ENCODE measurements at regions not wholly inside any gene's neighbourhood (a gene's known extent, or its start where the extent isn't known, plus 50 kb on each side); places are given as distances from the start of the nearest gene placed in this dataset.
"Not testable (repeated sequence)": the region's sequence is repeated elsewhere in the genome, so short reads cannot be mapped to it uniquely, and the experiment has no call there.

GRCh38 chr10:59975918-59976317 is 69.6 kb upstream of the CCDC6 start:
- H3K4me3 ChIP-seq (ENCODE audit: low read length in 2 of 2); H3K79me1 ChIP-seq (ENCODE audit: low read depth, low read length); H2AK5ac ChIP-seq (ENCODE audit: low read depth, low read length); H3K36me3 ChIP-seq (replicated peaks in 1 of 2; ENCODE audit: control insufficient read depth in 2 of 2, insufficient read depth in 2 of 2, low read length in 2 of 2); H4K8ac ChIP-seq (ENCODE audit: low read depth, low read length); H3K9me3 ChIP-seq (replicated peaks in 1 of 2; ENCODE audit: control insufficient read depth in 2 of 2, insufficient read depth in 1 of 2, low read depth in 1 of 2, low read length in 2 of 2); H3K18ac ChIP-seq (ENCODE audit: low read length); DNase-seq (ENCODE audit: low spot score); H3K4me2 ChIP-seq (ENCODE audit: insufficient read depth, low read length, poor library complexity, severe bottlenecking); H2BK12ac ChIP-seq (ENCODE audit: low read length); H3K9ac ChIP-seq (ENCODE audit: low read depth, low read length, poor library complexity); H3K27me3 ChIP-seq (ENCODE audit: control insufficient read depth in 3 of 3, insufficient read depth in 3 of 3, low read depth in 1 of 3, low read length in 3 of 3); H2BK15ac ChIP-seq (ENCODE audit: low read length); H3K4ac ChIP-seq (ENCODE audit: low read length); H4K91ac ChIP-seq (ENCODE audit: low read depth, low read length, poor library complexity); H3K23ac ChIP-seq (ENCODE audit: low read depth, low read length, poor library complexity); H3K4me1 ChIP-seq (ENCODE audit: control insufficient read depth in 2 of 2, insufficient read depth in 1 of 2, low read depth in 1 of 2, low read length in 2 of 2); H2AFZ ChIP-seq (ENCODE audit: low read length); H3K14ac ChIP-seq (ENCODE audit: low read length); H3K27ac ChIP-seq (replicated peaks; ENCODE audit: low read length); H2BK5ac ChIP-seq (ENCODE audit: low read length); H2BK120ac ChIP-seq (ENCODE audit: low read depth, low read length): not testable (repeated sequence)
- no CpG with 5 or more reads among the region's 1 CpG for WGBS, 2 donors (ENCODE audit: extremely low coverage in 2 of 2, insufficient read length in 2 of 2, insufficient replicate concordance in 1 of 2)

- Histone ChIP-seq H3K23ac (ENCODE audit: low read depth, low read length, poor library complexity) (no peak overlapping the region), H2BK15ac (ENCODE audit: low read length) (no peak overlapping the region), H3K27me3 (ENCODE audit: control insufficient read depth in 3 of 3, insufficient read depth in 3 of 3, low read depth in 1 of 3, low read length in 3 of 3) (peaks cover 0 to 1% (median 0%) of the 10 kb centered on the region in 3 experiments), H4K91ac (ENCODE audit: low read depth, low read length, poor library complexity) (no peak overlapping the region), H2BK120ac (ENCODE audit: low read depth, low read length) (no peak overlapping the region), H3K4me3 (ENCODE audit: low read length in 2 of 2) (no peak overlapping the region), H3K79me1 (ENCODE audit: low read depth, low read length) (no peaks in the 10 kb centered on the region), H3K9ac (ENCODE audit: low read depth, low read length, poor library complexity) (no peak overlapping the region), H3K36me3 (replicated peaks in 1 of 2; ENCODE audit: control insufficient read depth in 2 of 2, insufficient read depth in 2 of 2, low read length in 2 of 2) (no peaks in the 10 kb centered on the region), H3K4me1 (ENCODE audit: control insufficient read depth in 2 of 2, insufficient read depth in 1 of 2, low read depth in 1 of 2, low read length in 2 of 2) (peaks cover 0 to 4% of the 10 kb centered on the region in 2 donors), H4K8ac (ENCODE audit: low read depth, low read length) (no peak overlapping the region), H2AK5ac (ENCODE audit: low read depth, low read length) (no peak overlapping the region), H3K4me2 (ENCODE audit: insufficient read depth, low read length, poor library complexity, severe bottlenecking) (no peak overlapping the region), H3K18ac (ENCODE audit: low read length) (no peak overlapping the region), H3K9me3 (replicated peaks in 1 of 2; ENCODE audit: control insufficient read depth in 2 of 2, insufficient read depth in 1 of 2, low read depth in 1 of 2, low read length in 2 of 2) (no peaks in the 10 kb centered on the region), H3K27ac (replicated peaks; ENCODE audit: low read length) (no peak overlapping the region), H2AFZ (ENCODE audit: low read length) (peak overlapping the region; percentile 58), H2BK12ac (ENCODE audit: low read length) (no peak overlapping the region), H3K14ac (ENCODE audit: low read length) (no peak overlapping the region), H2BK5ac (ENCODE audit: low read length) (no peak overlapping the region), H3K4ac (ENCODE audit: low read length) (no peak overlapping the region)
- no peak for DNase-seq (ENCODE audit: low spot score)
- no CpG with 5 or more reads among the region's 1 CpG for WGBS, 2 donors (ENCODE audit: extremely low coverage in 2 of 2, insufficient read length in 2 of 2, insufficient replicate concordance in 1 of 2)
Observed at GRCh38 chr10:59971915-59972314, 65.6 kb upstream of the CCDC6 start.

GRCh38 chr10:59970396-59971368 is 64.3 kb upstream of the CCDC6 start:
- Histone ChIP-seq H3K4ac (ENCODE audit: low read length) (no peak overlapping the region), H3K4me2 (ENCODE audit: insufficient read depth, low read length, poor library complexity, severe bottlenecking) (no peak overlapping the region), H3K27ac (replicated peaks; ENCODE audit: low read length) (no peak overlapping the region), H3K4me3 (ENCODE audit: low read length in 2 of 2) (no peak overlapping the region), H3K79me1 (ENCODE audit: low read depth, low read length) (no peaks in the 10 kb centered on the region), H3K9ac (ENCODE audit: low read depth, low read length, poor library complexity) (no peak overlapping the region), H4K91ac (ENCODE audit: low read depth, low read length, poor library complexity) (no peak overlapping the region), H2BK12ac (ENCODE audit: low read length) (no peak overlapping the region), H3K14ac (ENCODE audit: low read length) (no peak overlapping the region), H3K36me3 (replicated peaks in 1 of 2; ENCODE audit: control insufficient read depth in 2 of 2, insufficient read depth in 2 of 2, low read length in 2 of 2) (no peaks in the 10 kb centered on the region), H4K8ac (ENCODE audit: low read depth, low read length) (no peak overlapping the region), H2AK5ac (ENCODE audit: low read depth, low read length) (no peak overlapping the region), H2AFZ (ENCODE audit: low read length) (no peak overlapping the region), H3K27me3 (ENCODE audit: control insufficient read depth in 3 of 3, insufficient read depth in 3 of 3, low read depth in 1 of 3, low read length in 3 of 3) (peaks cover 0 to 2% (median 0%) of the 10 kb centered on the region in 3 experiments), H3K23ac (ENCODE audit: low read depth, low read length, poor library complexity) (no peak overlapping the region), H2BK15ac (ENCODE audit: low read length) (no peak overlapping the region), H3K4me1 (ENCODE audit: control insufficient read depth in 2 of 2, insufficient read depth in 1 of 2, low read depth in 1 of 2, low read length in 2 of 2) (peaks cover 0 to 5% of the 10 kb centered on the region in 2 donors), H3K18ac (ENCODE audit: low read length) (no peak overlapping the region), H2BK120ac (ENCODE audit: low read depth, low read length) (no peak overlapping the region), H2BK5ac (ENCODE audit: low read length) (no peak overlapping the region), H3K9me3 (replicated peaks in 1 of 2; ENCODE audit: control insufficient read depth in 2 of 2, insufficient read depth in 1 of 2, low read depth in 1 of 2, low read length in 2 of 2) (no peaks in the 10 kb centered on the region)
- DNase-seq (ENCODE audit: low spot score): no peak
- no CpG with 5 or more reads among the region's 5 CpGs for WGBS, 2 donors (ENCODE audit: extremely low coverage in 2 of 2, insufficient read length in 2 of 2, insufficient replicate concordance in 1 of 2)

GRCh38 chr10:59968705-59969104 is 62.3 kb upstream of the CCDC6 start:
- Histone ChIP-seq H2BK15ac (ENCODE audit: low read length) (no peak overlapping the region), H2BK12ac (ENCODE audit: low read length) (no peak overlapping the region), H3K9ac (ENCODE audit: low read depth, low read length, poor library complexity) (no peak overlapping the region), H3K18ac (ENCODE audit: low read length) (no peak overlapping the region), H3K79me1 (ENCODE audit: low read depth, low read length) (no peaks in the 10 kb centered on the region), H3K36me3 (replicated peaks in 1 of 2; ENCODE audit: control insufficient read depth in 2 of 2, insufficient read depth in 2 of 2, low read length in 2 of 2) (no peaks in the 10 kb centered on the region), H4K91ac (ENCODE audit: low read depth, low read length, poor library complexity) (no peak overlapping the region), H2AFZ (ENCODE audit: low read length) (no peak overlapping the region), H3K4me2 (ENCODE audit: insufficient read depth, low read length, poor library complexity, severe bottlenecking) (no peak overlapping the region), H3K4me1 (ENCODE audit: control insufficient read depth in 2 of 2, insufficient read depth in 1 of 2, low read depth in 1 of 2, low read length in 2 of 2) (peaks cover 0 to 6% of the 10 kb centered on the region in 2 donors), H3K27ac (replicated peaks; ENCODE audit: low read length) (no peak overlapping the region), H2AK5ac (ENCODE audit: low read depth, low read length) (no peak overlapping the region), H4K8ac (ENCODE audit: low read depth, low read length) (no peak overlapping the region), H3K23ac (ENCODE audit: low read depth, low read length, poor library complexity) (no peak overlapping the region), H2BK120ac (ENCODE audit: low read depth, low read length) (no peak overlapping the region), H3K14ac (ENCODE audit: low read length) (no peak overlapping the region), H3K9me3 (replicated peaks in 1 of 2; ENCODE audit: control insufficient read depth in 2 of 2, insufficient read depth in 1 of 2, low read depth in 1 of 2, low read length in 2 of 2) (no peaks in the 10 kb centered on the region), H2BK5ac (ENCODE audit: low read length) (no peak overlapping the region), H3K4ac (ENCODE audit: low read length) (no peak overlapping the region), H3K27me3 (ENCODE audit: control insufficient read depth in 3 of 3, insufficient read depth in 3 of 3, low read depth in 1 of 3, low read length in 3 of 3) (peaks cover 0 to 2% (median 0%) of the 10 kb centered on the region in 3 experiments), H3K4me3 (ENCODE audit: low read length in 2 of 2) (no peak overlapping the region)
- DNase-seq (ENCODE audit: low spot score): no peak
- no CpG with 5 or more reads among the region's 2 CpGs for WGBS, 2 donors (ENCODE audit: extremely low coverage in 2 of 2, insufficient read length in 2 of 2, insufficient replicate concordance in 1 of 2)

Data from neuronal stem cell (in vitro differentiated cells).